GM18507 (cell line): ENCODE measurements at regions not wholly inside any gene's neighbourhood (a gene's known extent, or its start where the extent isn't known, plus 50 kb on each side); places are given as distances from the start of the nearest gene placed in this dataset.
"Not testable (repeated sequence)": the region's sequence is repeated elsewhere in the genome, so short reads cannot be mapped to it uniquely, and the experiment has no call there.

Experiments used
- DNase-seq: peaks from one replicate; pipeline ENCODE4 v3.0.0; 2011; ENCODE audit warnings: low read depth; ENCODE audit not compliant: insufficient read length; ENCODE audit errors: extremely low spot score
- FAIRE-seq: peaks from 2 replicates; lab custom pipeline; 2011; peaks lifted over from hg19 to GRCh38; lab: Jason Lieb, UNC

- peak; percentile 11 for DNase-seq
- FAIRE-seq, result peak; percentile 82
Observed at GRCh38 chr3:632571-633170, 436.1 kb downstream of the CHL1 start.

DNA sequence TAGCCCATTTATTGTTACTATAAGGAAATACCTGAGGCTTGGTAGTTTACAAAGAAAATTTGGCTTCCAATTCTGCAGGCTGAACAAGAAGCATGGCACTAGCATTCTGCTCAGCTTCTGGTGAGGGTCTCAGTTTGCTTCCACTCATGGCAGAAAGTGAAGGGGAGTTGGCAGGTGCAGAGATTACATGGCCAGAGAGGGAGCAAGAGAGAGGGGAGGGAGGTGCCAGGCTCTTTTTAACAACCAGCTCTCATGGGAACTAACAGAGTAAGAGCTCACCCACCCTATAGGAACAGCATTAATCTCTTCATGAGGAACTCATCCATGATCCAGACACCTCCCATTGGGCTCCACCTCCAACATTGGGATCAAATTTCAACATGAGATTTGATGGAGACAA is 437.9 kb downstream of the CHL1 start:
- FAIRE-seq, result no peak
- DNase-seq, result no peak

DNA sequence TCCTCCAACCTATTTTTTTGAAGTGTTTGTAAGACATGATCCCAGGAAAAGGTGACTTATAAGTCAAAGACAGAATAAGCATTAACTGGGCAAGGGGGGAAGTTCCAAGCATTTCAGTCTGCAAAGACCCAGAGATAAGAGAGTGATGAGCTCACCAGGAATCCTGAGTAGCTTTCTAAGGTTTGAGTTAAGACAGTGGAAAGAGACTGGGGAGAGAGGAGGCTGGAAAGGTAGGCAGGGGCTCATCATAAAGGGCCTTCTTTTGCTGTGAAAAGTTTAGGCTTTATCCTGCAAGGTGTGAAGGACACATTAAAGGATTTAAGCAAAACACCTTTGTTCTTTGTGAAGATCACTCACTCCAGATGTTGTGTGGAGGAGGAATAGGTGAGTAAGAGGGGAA is 438.8 kb downstream of the CHL1 start:
- FAIRE-seq (no peak), DNase-seq (no peak)

GRCh38 chr3:643376-643775 is 446.8 kb downstream of the CHL1 start:
- no peak for FAIRE-seq
- no peak for DNase-seq

- DNase-seq, result no peak
- FAIRE-seq, result no peak
Observed at GRCh38 chr3:655824-656223, 437.0 kb upstream of the CNTN6 start.

GRCh38 chr3:661356-661755 is 431.5 kb upstream of the CNTN6 start:
- DNase-seq (no peak), FAIRE-seq (no peak)

DNA sequence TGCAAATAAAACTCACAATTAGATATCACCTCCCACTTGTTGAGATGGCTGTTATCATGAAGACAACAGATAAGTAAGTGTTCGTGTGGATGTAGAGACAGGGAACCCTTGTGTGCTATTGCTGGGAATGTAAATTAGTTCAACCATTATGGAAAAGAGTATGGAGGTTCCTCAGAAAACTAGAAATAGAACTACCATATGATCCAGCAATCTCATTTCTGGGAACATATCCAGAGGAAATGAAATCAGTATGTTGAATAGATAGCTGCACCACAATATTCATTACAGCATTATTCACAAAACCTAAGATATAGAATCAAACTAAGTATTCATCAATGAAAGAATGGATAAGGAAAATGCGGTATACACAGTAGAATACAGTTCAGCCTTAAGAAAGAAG is 418.7 kb upstream of the CNTN6 start:
- DNase-seq, result no peak
- FAIRE-seq, result no peak

DNA sequence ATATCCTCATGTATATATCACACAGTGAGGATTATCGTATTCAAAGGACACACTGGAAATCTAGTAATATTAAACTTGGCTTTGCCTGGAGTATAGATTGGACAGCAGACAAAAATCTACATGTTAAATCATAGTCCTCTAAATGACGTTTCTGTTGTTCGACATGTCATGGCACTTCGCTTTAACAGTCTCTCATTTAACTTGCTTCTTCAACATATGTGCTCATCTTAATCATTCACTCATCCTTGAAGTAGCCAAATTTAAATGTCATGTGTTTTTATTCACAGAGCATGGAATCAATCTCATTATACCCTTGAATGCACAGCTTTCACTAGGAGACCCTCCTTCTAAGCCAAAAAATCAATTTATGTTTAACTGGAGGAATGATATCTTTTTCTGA is 417.0 kb upstream of the CNTN6 start:
- FAIRE-seq, result no peak
- no peak for DNase-seq

- DNase-seq, result no peak
- no peak for FAIRE-seq
Observed at GRCh38 chr3:683770-684169, 409.1 kb upstream of the CNTN6 start.

DNA sequence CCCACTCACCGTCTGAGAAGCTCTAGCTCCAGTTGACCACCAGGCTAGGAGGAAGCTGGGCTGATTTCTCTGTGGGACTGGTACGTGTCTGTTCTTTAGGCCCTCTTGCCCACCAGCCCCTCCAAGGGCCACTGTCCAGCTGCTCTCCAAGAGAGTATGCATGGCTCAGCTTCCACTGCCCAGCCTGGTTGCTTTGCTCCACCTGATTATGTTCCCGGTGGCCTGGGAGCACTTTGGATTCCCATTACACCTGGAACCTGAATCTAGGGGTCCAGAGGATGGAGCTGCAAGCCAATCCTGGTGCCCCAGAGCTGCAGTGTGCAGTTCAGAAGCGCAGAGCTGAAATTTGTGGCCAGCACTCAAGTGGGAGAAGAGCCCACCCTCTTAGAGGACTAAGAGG is 402.1 kb upstream of the CNTN6 start:
- DNase-seq (no peak), FAIRE-seq (no peak)

- DNase-seq (no peak), FAIRE-seq (no peak)
Observed at GRCh38 chr3:700514-700913, 392.3 kb upstream of the CNTN6 start.

GRCh38 chr3:707041-707440 is 385.8 kb upstream of the CNTN6 start:
- DNase-seq, result no peak
- no peak for FAIRE-seq

- no peak for FAIRE-seq
- no peak for DNase-seq
Observed at GRCh38 chr3:713006-713621, 379.7 kb upstream of the CNTN6 start.

DNA sequence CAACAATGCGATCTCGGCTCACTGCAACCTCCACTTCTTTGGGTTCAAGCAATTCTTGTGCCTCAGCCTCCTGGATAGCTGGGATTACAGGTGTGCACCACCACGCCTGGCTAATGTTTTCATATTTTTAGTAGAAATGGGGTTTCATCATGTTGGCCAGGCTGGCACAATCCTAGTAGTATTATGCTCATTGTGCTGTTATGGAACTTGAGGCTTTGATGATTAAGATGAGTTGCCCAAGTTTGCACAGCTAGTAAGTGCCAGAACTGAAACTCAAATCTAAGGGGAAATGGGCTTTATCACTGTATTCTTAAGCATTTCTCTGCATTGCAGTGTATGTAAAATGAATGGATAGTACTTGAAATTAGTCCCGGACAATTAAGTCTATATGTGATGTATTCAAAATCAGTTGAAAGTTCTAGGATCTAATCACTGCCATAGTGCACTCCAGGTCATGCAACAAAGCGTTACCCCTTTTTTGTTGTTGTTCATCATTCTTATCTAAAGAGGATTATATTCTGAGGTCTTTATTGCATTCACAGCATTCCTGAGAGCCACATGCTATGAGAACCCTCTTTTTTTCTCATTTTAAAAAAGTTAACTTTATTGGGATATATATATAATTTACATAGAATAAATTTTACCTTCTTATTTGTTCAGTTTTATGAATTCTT is 378.7 kb upstream of the CNTN6 start:
- no peak for DNase-seq
- FAIRE-seq, result no peak

- no peak for FAIRE-seq
- DNase-seq, result no peak
Observed at GRCh38 chr3:721086-721485, 371.7 kb upstream of the CNTN6 start.

GRCh38 chr3:732326-732928 is 360.4 kb upstream of the CNTN6 start:
- no peak for FAIRE-seq
- DNase-seq, result no peak

DNA sequence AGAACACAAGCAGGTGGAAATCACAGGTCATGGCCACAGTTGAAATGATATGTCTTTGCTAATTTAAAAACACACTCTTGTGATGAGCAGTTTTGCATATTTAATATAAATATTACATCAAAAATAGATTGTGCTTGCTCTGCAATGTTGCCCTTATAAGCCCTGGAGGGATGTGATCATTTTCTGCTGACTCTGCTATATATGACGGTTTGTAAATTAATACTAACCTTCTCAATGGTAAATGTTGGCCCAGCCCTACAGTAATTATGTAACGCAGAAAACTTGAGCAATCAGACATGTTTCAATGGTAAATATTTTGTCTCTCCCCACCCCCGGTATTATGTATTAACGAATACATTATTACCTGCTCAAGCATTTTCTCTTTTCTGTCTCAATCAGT is 359.5 kb upstream of the CNTN6 start:
- FAIRE-seq (no peak), DNase-seq (no peak)

DNA sequence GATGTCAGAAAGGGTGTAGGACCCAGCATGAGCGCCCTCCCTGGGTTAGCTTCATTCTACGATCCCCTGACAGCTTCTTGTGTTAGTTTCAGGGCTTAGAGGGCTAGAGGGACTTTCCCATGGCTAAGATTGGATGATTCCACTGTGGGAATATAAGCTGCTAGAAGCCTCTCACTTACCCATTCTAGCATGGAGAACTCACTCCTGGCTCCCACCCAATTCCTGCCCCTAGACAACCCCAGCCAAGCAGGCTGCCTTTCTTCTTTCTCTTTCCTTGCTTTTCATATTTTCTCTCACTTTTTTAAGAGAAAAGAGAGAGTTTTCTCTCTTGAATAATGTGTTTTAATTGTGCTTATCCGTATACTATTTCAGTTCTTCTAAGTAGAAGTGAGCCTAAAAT is 335.1 kb upstream of the CNTN6 start:
- FAIRE-seq, result no peak
- DNase-seq, result no peak

- no peak for FAIRE-seq
- no peak for DNase-seq
Observed at GRCh38 chr3:759106-759505, 333.7 kb upstream of the CNTN6 start.

- not testable (repeated sequence) for DNase-seq, FAIRE-seq
Observed at GRCh38 chr3:773433-773832, 319.4 kb upstream of the CNTN6 start.
